ENCODE measurements at regions not wholly inside any gene's neighbourhood (a gene's known extent, or its start where the extent isn't known, plus 50 kb on each side); places are given as distances from the start of the nearest gene placed in this dataset.

DNA sequence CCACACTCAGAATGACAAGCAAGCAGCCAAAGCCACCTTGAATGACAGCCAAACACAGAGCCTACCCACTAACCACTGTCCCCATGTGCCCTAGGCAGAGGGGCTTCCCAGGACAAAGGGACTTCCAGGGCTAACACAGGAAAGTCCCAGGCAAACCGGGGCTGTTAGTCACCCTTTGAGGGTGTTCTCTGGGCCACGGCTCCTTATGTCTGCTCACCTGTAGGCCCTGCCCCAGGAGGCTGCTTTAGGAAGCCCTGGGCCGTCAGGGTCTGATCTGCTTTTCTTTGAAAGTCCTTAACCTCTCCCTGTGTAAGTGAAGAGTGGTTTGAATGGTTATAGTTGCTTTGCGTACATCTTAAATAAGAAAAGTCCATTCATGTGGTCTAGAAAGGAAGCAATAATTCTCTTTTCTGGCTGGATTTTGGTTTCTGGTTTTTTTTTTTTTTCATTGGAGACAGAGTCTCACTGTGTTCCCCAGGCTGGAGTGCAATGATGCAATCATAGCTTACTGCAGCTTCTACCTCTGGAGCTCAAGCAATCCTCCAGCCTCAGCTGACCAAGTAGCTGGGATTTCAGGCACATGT is 161.4 kb downstream of the EFNB2 start:
- H3K27ac ChIP-seq (replicated peaks; ENCODE audit: low read length) = no peak overlapping the region
- H4K8ac ChIP-seq (ENCODE audit: low read depth, low read length) = no peak overlapping the region

DNA sequence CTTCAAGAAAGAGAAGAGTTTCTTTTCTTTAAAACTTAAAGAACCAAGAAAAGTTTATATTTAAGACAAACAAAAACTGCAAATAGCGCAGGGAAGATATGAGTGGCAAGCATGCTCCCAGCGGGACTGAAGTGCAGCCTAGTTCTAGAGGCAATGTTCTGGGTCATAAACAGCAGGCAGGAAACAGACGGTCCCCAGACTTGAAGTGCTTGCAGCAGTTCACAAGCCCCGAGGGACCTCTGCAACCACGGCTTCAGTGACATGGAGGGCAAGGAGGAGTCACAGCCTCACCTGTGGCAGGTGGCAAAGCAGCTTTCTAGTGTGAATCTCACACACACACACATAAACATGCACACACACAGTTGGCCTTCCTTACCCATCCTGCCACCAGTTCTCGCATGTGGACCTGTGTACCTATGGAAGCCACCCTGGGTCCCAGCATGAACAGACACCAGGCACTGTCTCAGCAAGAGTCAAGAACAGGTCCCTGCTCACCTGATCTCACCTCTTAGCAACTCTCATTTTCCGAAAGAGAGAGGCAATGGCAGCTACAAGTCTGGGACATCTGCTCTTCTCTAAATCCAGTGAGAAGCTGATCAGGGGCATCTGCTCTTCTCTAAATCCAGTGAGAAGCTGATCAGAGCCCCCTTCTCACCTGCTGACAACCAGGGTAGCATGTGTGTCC is 162.0 kb downstream of the EFNB2 start:
- Histone ChIP-seq H2AFZ (ENCODE audit: low read length) (peak overlapping the region; percentile 5), H3K27ac (replicated peaks; ENCODE audit: low read length) (no peak overlapping the region)

More for the DNA sequence above, 161.4 kb downstream of the EFNB2 start:
- no peaks in the 10 kb centered on the region for H3K36me3 ChIP-seq (replicated peaks in 1 of 2; ENCODE audit: control insufficient read depth in 2 of 2, insufficient read depth in 2 of 2, low read length in 2 of 2)
- no peak overlapping the region for H2AFZ ChIP-seq (ENCODE audit: low read length)
- H3K9me3 ChIP-seq (replicated peaks in 1 of 2; ENCODE audit: control insufficient read depth in 2 of 2, insufficient read depth in 1 of 2, low read depth in 1 of 2, low read length in 2 of 2) = no peaks in the 10 kb centered on the region
- H3K4me3 ChIP-seq (ENCODE audit: low read length in 2 of 2) = no peak overlapping the region
- peaks cover 4 to 10% of the 10 kb centered on the region in 2 donors for H3K4me1 ChIP-seq (ENCODE audit: control insufficient read depth in 2 of 2, insufficient read depth in 1 of 2, low read depth in 1 of 2, low read length in 2 of 2)
- no peak overlapping the region for H2BK12ac ChIP-seq (ENCODE audit: low read length)
- DNase-seq (ENCODE audit: low spot score) = no peak
- no peaks in the 10 kb centered on the region for H3K79me1 ChIP-seq (ENCODE audit: low read depth, low read length)
- no CpG with 5 or more reads among the region's 4 CpGs for WGBS, 2 donors (ENCODE audit: extremely low coverage in 2 of 2, insufficient read length in 2 of 2, insufficient replicate concordance in 1 of 2)
- no peak overlapping the region for H3K14ac ChIP-seq (ENCODE audit: low read length)
- no peak overlapping the region for H3K9ac ChIP-seq (ENCODE audit: low read depth, low read length, poor library complexity)
- peak overlapping the region; percentile 67 for H3K18ac ChIP-seq (ENCODE audit: low read length)
- no peak overlapping the region for H2BK120ac ChIP-seq (ENCODE audit: low read depth, low read length)
- no peak overlapping the region for H3K4me2 ChIP-seq (ENCODE audit: insufficient read depth, low read length, poor library complexity, severe bottlenecking)
- H3K4ac ChIP-seq (ENCODE audit: low read length) = no peak overlapping the region
- peak overlapping the region; percentile 38 for H4K91ac ChIP-seq (ENCODE audit: low read depth, low read length, poor library complexity)
- H2AK5ac ChIP-seq (ENCODE audit: low read depth, low read length) = no peak overlapping the region
- no peak overlapping the region for H2BK15ac ChIP-seq (ENCODE audit: low read length)
- no peak overlapping the region for H2BK5ac ChIP-seq (ENCODE audit: low read length)
- no peaks in the 10 kb centered on the region for H3K27me3 ChIP-seq (ENCODE audit: control insufficient read depth in 3 of 3, insufficient read depth in 3 of 3, low read depth in 1 of 3, low read length in 3 of 3)
- H3K23ac ChIP-seq (ENCODE audit: low read depth, low read length, poor library complexity) = no peak overlapping the region

DNA sequence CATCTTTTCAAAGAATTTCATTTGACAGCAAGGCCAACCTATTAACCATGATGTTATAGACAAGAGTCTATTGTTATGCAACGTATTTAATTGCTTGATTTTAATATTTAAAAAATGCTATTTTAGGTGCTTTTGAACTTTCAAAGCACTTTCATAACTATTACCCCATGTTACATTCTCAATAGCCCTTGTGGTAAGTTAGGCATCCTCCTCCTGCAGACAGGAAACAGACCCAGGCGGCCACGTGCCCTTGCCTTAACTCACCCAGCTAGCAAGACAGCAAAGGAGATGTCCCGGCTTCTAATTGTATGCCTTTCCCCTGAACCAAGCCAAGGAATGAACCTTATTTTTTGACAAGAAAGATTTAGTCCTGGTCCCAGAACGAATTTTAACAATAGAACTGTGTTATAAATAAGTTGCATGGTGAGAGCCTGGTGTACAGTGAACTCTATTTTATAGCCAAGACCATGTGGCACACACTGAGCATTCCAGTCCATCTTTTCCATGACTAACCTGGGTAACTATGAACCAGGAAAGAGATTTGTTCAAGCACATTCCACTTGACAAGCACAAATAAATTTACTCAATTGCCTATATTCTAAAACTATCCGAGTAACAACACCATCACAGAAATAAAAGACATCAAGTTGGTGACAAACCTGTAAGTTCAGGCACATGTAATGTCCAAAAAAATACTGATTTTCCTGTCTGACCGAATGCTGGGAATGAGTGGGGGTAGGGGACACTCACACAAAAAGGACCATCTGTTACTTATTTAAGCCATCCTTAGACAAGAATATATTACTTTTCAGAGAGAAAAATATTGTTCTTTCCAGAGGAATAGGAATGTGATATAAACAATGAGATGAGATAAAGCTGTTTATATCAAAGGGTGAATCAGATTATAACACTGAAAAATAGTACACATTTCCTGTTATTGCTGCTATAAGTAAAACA is 163.0 kb downstream of the EFNB2 start:
- Histone ChIP-seq H2BK12ac (ENCODE audit: low read length) (no peak overlapping the region), H3K27ac (replicated peaks; ENCODE audit: low read length) (no peak overlapping the region), H2AK5ac (ENCODE audit: low read depth, low read length) (no peak overlapping the region), H3K27me3 (ENCODE audit: control insufficient read depth in 3 of 3, insufficient read depth in 3 of 3, low read depth in 1 of 3, low read length in 3 of 3) (no peaks in the 10 kb centered on the region), H3K23ac (ENCODE audit: low read depth, low read length, poor library complexity) (no peak overlapping the region), H2BK15ac (ENCODE audit: low read length) (no peak overlapping the region), H3K4me3 (ENCODE audit: low read length in 2 of 2) (no peak overlapping the region), H3K18ac (ENCODE audit: low read length) (no peak overlapping the region), H3K36me3 (replicated peaks in 1 of 2; ENCODE audit: control insufficient read depth in 2 of 2, insufficient read depth in 2 of 2, low read length in 2 of 2) (no peaks in the 10 kb centered on the region), H3K14ac (ENCODE audit: low read length) (no peak overlapping the region), H4K8ac (ENCODE audit: low read depth, low read length) (no peak overlapping the region), H2BK5ac (ENCODE audit: low read length) (no peak overlapping the region), H3K9me3 (replicated peaks in 1 of 2; ENCODE audit: control insufficient read depth in 2 of 2, insufficient read depth in 1 of 2, low read depth in 1 of 2, low read length in 2 of 2) (no peaks in the 10 kb centered on the region), H2AFZ (ENCODE audit: low read length) (no peak overlapping the region), H2BK120ac (ENCODE audit: low read depth, low read length) (no peak overlapping the region), H3K79me1 (ENCODE audit: low read depth, low read length) (no peaks in the 10 kb centered on the region), H4K91ac (ENCODE audit: low read depth, low read length, poor library complexity) (no peak overlapping the region), H3K4ac (ENCODE audit: low read length) (no peak overlapping the region), H3K9ac (ENCODE audit: low read depth, low read length, poor library complexity) (no peak overlapping the region), H3K4me2 (ENCODE audit: insufficient read depth, low read length, poor library complexity, severe bottlenecking) (no peak overlapping the region), H3K4me1 (ENCODE audit: control insufficient read depth in 2 of 2, insufficient read depth in 1 of 2, low read depth in 1 of 2, low read length in 2 of 2) (peaks cover 10 to 19% of the 10 kb centered on the region in 2 donors)
- WGBS, 2 donors (ENCODE audit: extremely low coverage in 2 of 2, insufficient read length in 2 of 2, insufficient replicate concordance in 1 of 2) = no CpG with 5 or more reads among the region's 7 CpGs
- no peak for DNase-seq (ENCODE audit: low spot score)

More for the DNA sequence above, 162.0 kb downstream of the EFNB2 start:
- Histone ChIP-seq H3K4ac (ENCODE audit: low read length) (no peak overlapping the region), H3K4me1 (ENCODE audit: control insufficient read depth in 2 of 2, insufficient read depth in 1 of 2, low read depth in 1 of 2, low read length in 2 of 2) (peaks cover 8 to 14% of the 10 kb centered on the region in 2 donors), H2BK5ac (ENCODE audit: low read length) (no peak overlapping the region), H3K4me2 (ENCODE audit: insufficient read depth, low read length, poor library complexity, severe bottlenecking) (no peak overlapping the region), H3K79me1 (ENCODE audit: low read depth, low read length) (no peaks in the 10 kb centered on the region), H2BK15ac (ENCODE audit: low read length) (no peak overlapping the region), H3K14ac (ENCODE audit: low read length) (no peak overlapping the region), H4K8ac (ENCODE audit: low read depth, low read length) (no peak overlapping the region), H3K36me3 (replicated peaks in 1 of 2; ENCODE audit: control insufficient read depth in 2 of 2, insufficient read depth in 2 of 2, low read length in 2 of 2) (no peaks in the 10 kb centered on the region), H2BK12ac (ENCODE audit: low read length) (no peak overlapping the region), H3K27me3 (ENCODE audit: control insufficient read depth in 3 of 3, insufficient read depth in 3 of 3, low read depth in 1 of 3, low read length in 3 of 3) (no peaks in the 10 kb centered on the region), H2AK5ac (ENCODE audit: low read depth, low read length) (peak overlapping the region; percentile 6), H3K23ac (ENCODE audit: low read depth, low read length, poor library complexity) (no peak overlapping the region), H4K91ac (ENCODE audit: low read depth, low read length, poor library complexity) (no peak overlapping the region), H3K4me3 (ENCODE audit: low read length in 2 of 2) (no peak overlapping the region), H3K9ac (ENCODE audit: low read depth, low read length, poor library complexity) (no peak overlapping the region), H3K9me3 (replicated peaks in 1 of 2; ENCODE audit: control insufficient read depth in 2 of 2, insufficient read depth in 1 of 2, low read depth in 1 of 2, low read length in 2 of 2) (no peaks in the 10 kb centered on the region), H3K18ac (ENCODE audit: low read length) (peak overlapping the region; percentile 76), H2BK120ac (ENCODE audit: low read depth, low read length) (no peak overlapping the region)
- DNase-seq (ENCODE audit: low spot score) = no peak
- no CpG with 5 or more reads among the region's 7 CpGs for whole genome bisulfite sequencing, 2 donors (ENCODE audit: extremely low coverage in 2 of 2, insufficient read length in 2 of 2, insufficient replicate concordance in 1 of 2)

DNA sequence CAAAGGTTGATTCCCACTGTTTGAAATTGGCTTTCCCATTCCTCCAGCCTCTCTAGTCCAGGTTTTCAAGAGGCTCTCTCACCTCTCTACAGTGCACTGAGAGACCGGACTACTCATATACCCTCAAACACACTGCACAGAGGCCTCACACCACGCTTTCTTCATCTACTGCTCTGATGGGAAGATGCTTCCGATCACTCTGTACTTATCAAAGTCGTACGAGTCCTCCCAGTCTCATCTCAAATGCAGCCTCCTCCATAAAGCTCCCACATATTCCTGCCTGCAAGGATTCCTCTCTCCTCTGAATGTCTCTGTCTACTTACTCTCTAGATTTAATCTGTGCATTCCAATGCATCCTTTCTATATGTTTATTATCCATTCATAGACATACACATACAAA is 164.4 kb downstream of the EFNB2 start:
- Histone ChIP-seq H2BK120ac (ENCODE audit: low read depth, low read length) (no peak overlapping the region), H3K27me3 (ENCODE audit: control insufficient read depth in 3 of 3, insufficient read depth in 3 of 3, low read depth in 1 of 3, low read length in 3 of 3) (no peaks in the 10 kb centered on the region), H3K9me3 (replicated peaks in 1 of 2; ENCODE audit: control insufficient read depth in 2 of 2, insufficient read depth in 1 of 2, low read depth in 1 of 2, low read length in 2 of 2) (no peaks in the 10 kb centered on the region), H2BK15ac (ENCODE audit: low read length) (no peak overlapping the region), H2BK12ac (ENCODE audit: low read length) (no peak overlapping the region), H3K4me3 (ENCODE audit: low read length in 2 of 2) (no peak overlapping the region), H3K14ac (ENCODE audit: low read length) (no peak overlapping the region), H3K4me2 (ENCODE audit: insufficient read depth, low read length, poor library complexity, severe bottlenecking) (no peak overlapping the region), H3K27ac (replicated peaks; ENCODE audit: low read length) (no peak overlapping the region), H3K4ac (ENCODE audit: low read length) (no peak overlapping the region), H3K36me3 (replicated peaks in 1 of 2; ENCODE audit: control insufficient read depth in 2 of 2, insufficient read depth in 2 of 2, low read length in 2 of 2) (no peaks in the 10 kb centered on the region), H3K23ac (ENCODE audit: low read depth, low read length, poor library complexity) (no peak overlapping the region), H3K4me1 (ENCODE audit: control insufficient read depth in 2 of 2, insufficient read depth in 1 of 2, low read depth in 1 of 2, low read length in 2 of 2) (peaks cover 14 to 23% of the 10 kb centered on the region in 2 donors), H4K8ac (ENCODE audit: low read depth, low read length) (no peak overlapping the region), H2AFZ (ENCODE audit: low read length) (no peak overlapping the region), H3K9ac (ENCODE audit: low read depth, low read length, poor library complexity) (no peak overlapping the region), H3K18ac (ENCODE audit: low read length) (no peak overlapping the region), H4K91ac (ENCODE audit: low read depth, low read length, poor library complexity) (no peak overlapping the region), H2BK5ac (ENCODE audit: low read length) (no peak overlapping the region), H3K79me1 (ENCODE audit: low read depth, low read length) (no peaks in the 10 kb centered on the region), H2AK5ac (ENCODE audit: low read depth, low read length) (no peak overlapping the region)
- WGBS, 2 donors (ENCODE audit: extremely low coverage in 2 of 2, insufficient read length in 2 of 2, insufficient replicate concordance in 1 of 2) = no CpG with 5 or more reads among the region's 5 CpGs
- DNase-seq (ENCODE audit: low spot score) = no peak

Measured in neuronal stem cell (in vitro differentiated cells).